MCF 10A (cell line): ENCODE measurements at regions not wholly inside any gene's neighbourhood (a gene's known extent, or its start where the extent isn't known, plus 50 kb on each side); places are given as distances from the start of the nearest gene placed in this dataset.

Experiments
- BruUV-seq: library from RNA; stranded (reverse); fragments of 400-500 nt; replicated peaks from 2 replicates; lab custom pipeline; 2021; lab: Mats Ljungman, UMichigan
- CTCF ChIA-PET: fragments of 300-600 bp; sonication (Branson Sonifier 250); formaldehyde crosslinking; extraction: SDS; loops from one replicate; lab custom pipeline; 2021; ENCODE audit warnings: antibody characterized with exemption, inconsistent platforms; lab: Yijun Ruan, JAX
- POLR2A ChIA-PET: fragments of 300-600, 350-650 bp; sonication (Branson Sonifier 250); formaldehyde crosslinking; extraction: SDS; loops from one replicate; lab custom pipeline; 2020; ENCODE audit warnings: antibody characterized with exemption, inconsistent platforms; lab: Yijun Ruan, JAX
- DNase-seq: peaks from one replicate; pipeline ENCODE4 v3.0.0-alpha.2; 2018; ENCODE audit not compliant: unreplicated experiment
- H3K27ac Mint-ChIP-seq: one replicate; pipeline ENCODE4 v1.8.0; 2022; ENCODE audit warnings: mild to moderate bottlenecking, low read depth, mixed read lengths; ENCODE audit not compliant: unreplicated experiment
- H3K27me3 Mint-ChIP-seq: one replicate; pipeline ENCODE4 v1.8.0; 2022; ENCODE audit warnings: mixed read lengths; ENCODE audit not compliant: insufficient read depth, unreplicated experiment
- H3K36me3 Mint-ChIP-seq: one replicate; pipeline ENCODE4 v1.8.0; 2022; ENCODE audit warnings: mild to moderate bottlenecking, moderate library complexity, mixed read lengths; ENCODE audit not compliant: insufficient read depth, unreplicated experiment
- H3K4me1 Mint-ChIP-seq: one replicate; pipeline ENCODE4 v1.8.0; 2022; ENCODE audit warnings: mixed read lengths; ENCODE audit not compliant: insufficient read depth, unreplicated experiment
- H3K4me3 Mint-ChIP-seq: one replicate; pipeline ENCODE4 v1.8.0; 2022; ENCODE audit warnings: mild to moderate bottlenecking, moderate library complexity, mixed read lengths; ENCODE audit not compliant: unreplicated experiment
- H3K9me3 Mint-ChIP-seq: one replicate; pipeline ENCODE4 v1.8.0; 2022; ENCODE audit warnings: mixed read lengths; ENCODE audit not compliant: unreplicated experiment
- CTCF ChIP-seq: fragments of 200-600 bp; IDR thresholded peaks from one replicate; pipeline ENCODE4 v1.8.0; 2022; ENCODE audit warnings: antibody characterized with exemption, mild to moderate bottlenecking; ENCODE audit not compliant: unreplicated experiment
- intact Hi-C: fragments of 100-400 bp; cut with micrococcal nuclease; formaldehyde crosslinking; loops from 2 replicates; pipeline ENCODE4 v1.14.1; 2022

GRCh38 chr9:74007833-74008232 lies 489.3 kb upstream of the RORB start:
- Mint-ChIP-seq H3K4me1 (no peaks in the 10 kb centered on the region), H3K27ac (no peak overlapping the region), H3K9me3 (no peaks in the 10 kb centered on the region), H3K27me3 (peaks cover 19% of the 10 kb centered on the region), H3K36me3 (no peaks in the 10 kb centered on the region), H3K4me3 (no peak overlapping the region)
- BruUV-seq, result no TSS peak
- intact Hi-C loops, result loop anchor here (1.0 kb wide), 1 partner anchor 324 kb away; no protein-coding TSS in a partner anchor
- DNase-seq, result no peak
- POLR2A ChIA-PET, result no interaction called here
- no peak for TF ChIP-seq CTCF
- CTCF ChIA-PET, result no interaction called here

GRCh38 chr9:74016004-74016403 lies 481.1 kb upstream of the RORB start:
- CTCF ChIA-PET, result no interaction called here
- Mint-ChIP-seq H3K9me3 (peaks cover 14% of the 10 kb centered on the region), H3K36me3 (no peaks in the 10 kb centered on the region), H3K4me1 (no peaks in the 10 kb centered on the region), H3K27ac (no peak overlapping the region), H3K27me3 (peaks cover 57% of the 10 kb centered on the region), H3K4me3 (no peak overlapping the region)
- intact Hi-C loops, result no loop called here
- POLR2A ChIA-PET, result no interaction called here
- no TSS peak for BruUV-seq
- no peak for DNase-seq
- no peak for TF ChIP-seq CTCF

DNA sequence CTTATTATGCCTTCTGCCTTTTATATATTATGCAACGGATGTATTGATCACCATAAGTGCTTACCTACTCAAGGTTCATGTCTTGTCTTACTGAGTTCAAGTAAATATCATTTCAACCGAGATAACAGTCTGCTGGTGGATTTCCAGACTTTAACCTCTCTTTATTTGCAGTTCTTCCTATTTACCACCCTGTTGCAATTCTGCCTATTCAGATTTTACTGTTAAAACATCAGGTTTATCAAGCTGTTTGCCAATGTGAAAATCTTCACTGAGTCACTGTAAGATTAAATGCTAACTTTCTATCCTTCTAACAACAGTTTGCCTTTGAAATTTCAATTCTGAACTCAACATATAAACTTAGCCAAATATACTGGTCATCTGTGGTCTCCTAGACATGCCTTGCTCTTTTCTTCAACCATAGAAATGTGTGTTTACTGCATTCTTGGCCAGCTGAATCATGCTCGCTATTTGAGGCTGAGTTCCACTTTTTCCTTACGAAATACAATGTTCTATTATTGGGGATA lies 471.7 kb upstream of the RORB start:
- no peak overlapping the region for H3K27ac Mint-ChIP-seq

GRCh38 chr9:74032421-74032820 lies 464.7 kb upstream of the RORB start:
- POLR2A ChIA-PET, result no interaction called here
- intact Hi-C loops, result no loop called here
- no TSS peak for BruUV-seq
- Mint-ChIP-seq H3K27ac (no peak overlapping the region), H3K9me3 (no peaks in the 10 kb centered on the region), H3K36me3 (no peaks in the 10 kb centered on the region), H3K4me3 (no peak overlapping the region), H3K4me1 (no peaks in the 10 kb centered on the region), H3K27me3 (peaks cover 30% of the 10 kb centered on the region)
- CTCF ChIA-PET, result no interaction called here
- TF ChIP-seq CTCF, result no peak
- no peak for DNase-seq

More for the DNA sequence above, 471.7 kb upstream of the RORB start:
- ChIA-PET CTCF (no interaction called here), POLR2A (no interaction called here)
- Mint-ChIP-seq H3K27me3 (peaks cover 8% of the 10 kb centered on the region), H3K4me3 (no peak overlapping the region), H3K36me3 (no peaks in the 10 kb centered on the region), H3K4me1 (no peaks in the 10 kb centered on the region), H3K9me3 (no peaks in the 10 kb centered on the region)
- no peak for TF ChIP-seq CTCF
- peak; percentile 54 for DNase-seq
- intact Hi-C loops, result no loop called here
- no TSS peak for BruUV-seq
